22Rv1 (cell line): ENCODE measurements at regions not wholly inside any gene's neighbourhood (a gene's known extent, or its start where the extent isn't known, plus 50 kb on each side); places are given as distances from the start of the nearest gene placed in this dataset.

Experiments used
- ZFX ChIP-seq: fragments of 450-650 bp; IDR thresholded peaks from 2 replicates; pipeline ENCODE4 v1.6.1; 2017; ENCODE audit warnings: antibody characterized with exemption, borderline replicate concordance
- TF ChIP-seq, protein P1 (sequence below): fragments of 450-650 bp; IDR thresholded peaks from 2 replicates; pipeline ENCODE4 v1.5.1; 2017; ENCODE audit warnings: mild to moderate bottlenecking

DNA sequence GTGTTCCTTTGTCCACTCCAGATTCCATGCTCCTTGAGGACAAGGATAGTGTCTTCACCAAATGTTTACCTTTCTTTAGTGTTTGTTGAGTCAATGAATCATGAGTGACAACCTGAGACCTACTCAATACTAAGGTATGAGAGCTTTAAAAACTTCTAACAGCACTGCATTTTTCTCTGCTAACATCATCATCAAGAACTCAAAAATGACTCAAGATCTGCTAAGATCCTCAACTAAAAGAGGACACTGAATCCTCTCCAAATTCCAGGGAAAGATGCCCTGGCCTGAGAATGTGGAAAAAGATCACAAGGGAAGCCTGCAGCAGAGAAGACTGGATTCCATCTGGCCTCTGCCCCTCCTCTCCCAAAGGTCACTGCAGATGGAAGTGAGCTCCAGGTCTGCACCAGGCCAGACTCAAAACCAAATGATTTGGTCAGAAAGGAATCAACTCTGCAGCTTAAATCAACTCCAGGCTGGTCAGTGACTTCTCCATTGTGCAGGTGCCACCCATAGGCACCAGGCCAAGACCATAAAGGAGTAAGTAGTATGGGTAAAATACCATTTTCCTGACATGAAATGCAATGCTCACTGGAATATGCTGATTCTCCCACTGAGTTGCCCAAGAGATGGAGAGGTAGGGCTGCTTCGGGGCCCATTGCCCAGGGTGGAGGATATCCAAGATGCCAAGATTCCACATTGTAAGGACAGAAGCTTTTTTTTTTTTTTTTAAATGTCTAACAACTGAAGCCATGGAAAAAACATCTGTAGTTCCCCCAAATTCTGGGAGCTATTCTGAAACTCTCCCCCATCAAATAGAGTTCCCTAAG lies 89.5 kb upstream of the DOCK9 start:
- TF ChIP-seq, protein P1, sequence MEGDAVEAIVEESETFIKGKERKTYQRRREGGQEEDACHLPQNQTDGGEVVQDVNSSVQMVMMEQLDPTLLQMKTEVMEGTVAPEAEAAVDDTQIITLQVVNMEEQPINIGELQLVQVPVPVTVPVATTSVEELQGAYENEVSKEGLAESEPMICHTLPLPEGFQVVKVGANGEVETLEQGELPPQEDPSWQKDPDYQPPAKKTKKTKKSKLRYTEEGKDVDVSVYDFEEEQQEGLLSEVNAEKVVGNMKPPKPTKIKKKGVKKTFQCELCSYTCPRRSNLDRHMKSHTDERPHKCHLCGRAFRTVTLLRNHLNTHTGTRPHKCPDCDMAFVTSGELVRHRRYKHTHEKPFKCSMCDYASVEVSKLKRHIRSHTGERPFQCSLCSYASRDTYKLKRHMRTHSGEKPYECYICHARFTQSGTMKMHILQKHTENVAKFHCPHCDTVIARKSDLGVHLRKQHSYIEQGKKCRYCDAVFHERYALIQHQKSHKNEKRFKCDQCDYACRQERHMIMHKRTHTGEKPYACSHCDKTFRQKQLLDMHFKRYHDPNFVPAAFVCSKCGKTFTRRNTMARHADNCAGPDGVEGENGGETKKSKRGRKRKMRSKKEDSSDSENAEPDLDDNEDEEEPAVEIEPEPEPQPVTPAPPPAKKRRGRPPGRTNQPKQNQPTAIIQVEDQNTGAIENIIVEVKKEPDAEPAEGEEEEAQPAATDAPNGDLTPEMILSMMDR = no peak
- no peak for TF ChIP-seq ZFX
